ENCODE measurements at regions not wholly inside any gene's neighbourhood (a gene's known extent, or its start where the extent isn't known, plus 50 kb on each side); places are given as distances from the start of the nearest gene placed in this dataset.

DNA sequence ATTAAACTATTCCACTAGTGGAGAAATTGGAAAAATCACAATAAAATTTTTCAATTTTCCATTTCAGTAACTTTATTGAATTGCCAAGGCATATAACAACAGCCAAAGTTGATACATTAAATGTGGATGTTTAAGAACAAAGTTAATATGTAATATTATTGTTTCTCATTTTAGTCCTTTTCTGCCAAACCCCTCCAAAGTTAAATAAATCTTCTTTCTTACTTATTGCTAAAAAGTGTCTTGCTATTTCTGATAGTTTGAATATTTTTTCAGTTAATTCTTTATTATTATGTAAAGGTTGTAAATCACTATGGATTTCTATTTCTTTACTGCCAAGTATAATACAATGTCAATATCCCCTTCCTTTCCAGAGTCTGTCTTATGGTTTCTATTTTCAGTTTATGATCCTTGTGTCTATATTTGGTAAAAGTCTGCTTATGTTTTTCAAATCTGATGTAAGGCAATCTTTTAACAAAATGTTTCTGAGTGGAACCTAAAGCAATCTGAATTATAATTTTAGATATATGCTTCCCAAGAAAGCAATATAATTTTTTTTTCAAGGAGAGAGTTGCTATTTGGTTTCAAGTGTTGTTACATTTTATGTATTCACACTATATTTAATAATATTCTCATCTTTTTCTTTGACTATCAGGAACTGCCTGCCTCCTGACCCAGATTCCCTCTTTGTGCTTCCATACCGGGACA, 80.3 kb upstream of the RHOBTB1 start:
- no TSS peak for BruUV-seq (replicated peaks)
- intact Hi-C loops (cut with micrococcal nuclease; ENCODE audit: unreplicated experiment): no loop called here
- no peaks in the 10 kb centered on the region for H3K27me3 Mint-ChIP-seq (ENCODE audit: unreplicated experiment)
- peaks cover 2% of the 10 kb centered on the region for H3K9me3 Mint-ChIP-seq (ENCODE audit: low read depth, unreplicated experiment)
- H3K36me3 Mint-ChIP-seq (ENCODE audit: insufficient read depth, unreplicated experiment): no peaks in the 10 kb centered on the region
- no peak overlapping the region for H3K27ac Mint-ChIP-seq (ENCODE audit: unreplicated experiment)
- TF ChIP-seq, protein P1, sequence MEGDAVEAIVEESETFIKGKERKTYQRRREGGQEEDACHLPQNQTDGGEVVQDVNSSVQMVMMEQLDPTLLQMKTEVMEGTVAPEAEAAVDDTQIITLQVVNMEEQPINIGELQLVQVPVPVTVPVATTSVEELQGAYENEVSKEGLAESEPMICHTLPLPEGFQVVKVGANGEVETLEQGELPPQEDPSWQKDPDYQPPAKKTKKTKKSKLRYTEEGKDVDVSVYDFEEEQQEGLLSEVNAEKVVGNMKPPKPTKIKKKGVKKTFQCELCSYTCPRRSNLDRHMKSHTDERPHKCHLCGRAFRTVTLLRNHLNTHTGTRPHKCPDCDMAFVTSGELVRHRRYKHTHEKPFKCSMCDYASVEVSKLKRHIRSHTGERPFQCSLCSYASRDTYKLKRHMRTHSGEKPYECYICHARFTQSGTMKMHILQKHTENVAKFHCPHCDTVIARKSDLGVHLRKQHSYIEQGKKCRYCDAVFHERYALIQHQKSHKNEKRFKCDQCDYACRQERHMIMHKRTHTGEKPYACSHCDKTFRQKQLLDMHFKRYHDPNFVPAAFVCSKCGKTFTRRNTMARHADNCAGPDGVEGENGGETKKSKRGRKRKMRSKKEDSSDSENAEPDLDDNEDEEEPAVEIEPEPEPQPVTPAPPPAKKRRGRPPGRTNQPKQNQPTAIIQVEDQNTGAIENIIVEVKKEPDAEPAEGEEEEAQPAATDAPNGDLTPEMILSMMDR (IDR thresholded peaks at IDR 0.05; ENCODE audit: unreplicated experiment): no peak
- CTCF ChIA-PET: interaction anchor here (0.7 to 1.0 kb wide), 3 partner anchors 10 to 60 kb away, joined by 3 read pairs; no protein-coding TSS in a partner anchor
- DNase-seq: no peak
- H3K4me3 Mint-ChIP-seq (ENCODE audit: low read depth, unreplicated experiment): no peak overlapping the region
- H3K4me1 Mint-ChIP-seq (ENCODE audit: low read depth, unreplicated experiment): peaks cover 41% of the 10 kb centered on the region

- H3K4me3 Mint-ChIP-seq (ENCODE audit: low read depth, unreplicated experiment): no peak overlapping the region
- H3K4me1 Mint-ChIP-seq (ENCODE audit: low read depth, unreplicated experiment): peaks cover 28% of the 10 kb centered on the region
- H3K27ac Mint-ChIP-seq (ENCODE audit: unreplicated experiment): no peak overlapping the region
- H3K36me3 Mint-ChIP-seq (ENCODE audit: insufficient read depth, unreplicated experiment): no peaks in the 10 kb centered on the region
- CTCF ChIA-PET: no interaction called here
- BruUV-seq (replicated peaks): no TSS peak
- no peak for DNase-seq
- H3K9me3 Mint-ChIP-seq (ENCODE audit: low read depth, unreplicated experiment): peaks cover 2% of the 10 kb centered on the region
- TF ChIP-seq, protein P1 (IDR thresholded peaks at IDR 0.05; ENCODE audit: unreplicated experiment): no peak
- H3K27me3 Mint-ChIP-seq (ENCODE audit: unreplicated experiment): no peaks in the 10 kb centered on the region
- intact Hi-C loops (cut with micrococcal nuclease; ENCODE audit: unreplicated experiment): no loop called here
Observed at GRCh38 chr10:61023053-61023452, 79.1 kb upstream of the RHOBTB1 start.

DNA sequence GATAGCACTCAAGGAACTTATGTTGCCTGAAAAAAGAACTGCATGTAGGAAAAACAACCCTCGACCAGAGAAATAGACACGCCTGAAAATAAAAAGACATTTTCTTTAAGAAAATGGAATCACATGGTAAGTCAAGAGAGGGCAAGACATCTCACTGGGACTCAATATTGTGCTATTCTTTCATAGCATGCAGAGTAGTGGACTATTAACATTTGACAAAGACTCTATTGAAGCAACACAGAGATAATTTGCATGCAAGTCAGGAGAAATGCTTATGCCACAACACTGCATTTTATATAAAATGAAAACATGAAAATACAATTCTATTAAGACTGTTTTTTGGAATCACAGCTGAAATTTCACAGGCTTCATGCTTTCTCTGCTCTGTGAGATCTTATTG, 77.9 kb upstream of the RHOBTB1 start:
- H3K4me1 Mint-ChIP-seq (ENCODE audit: low read depth, unreplicated experiment): peaks cover 23% of the 10 kb centered on the region
- H3K27me3 Mint-ChIP-seq (ENCODE audit: unreplicated experiment): no peaks in the 10 kb centered on the region
- no peak for DNase-seq
- CTCF ChIA-PET: no interaction called here
- no peak overlapping the region for H3K27ac Mint-ChIP-seq (ENCODE audit: unreplicated experiment)
- H3K9me3 Mint-ChIP-seq (ENCODE audit: low read depth, unreplicated experiment): peaks cover 2% of the 10 kb centered on the region
- intact Hi-C loops (cut with micrococcal nuclease; ENCODE audit: unreplicated experiment): loop anchor here (1.0 kb wide), 1 partner anchor 93 kb away; no protein-coding TSS in a partner anchor
- no peak overlapping the region for H3K4me3 Mint-ChIP-seq (ENCODE audit: low read depth, unreplicated experiment)
- BruUV-seq (replicated peaks): no TSS peak
- H3K36me3 Mint-ChIP-seq (ENCODE audit: insufficient read depth, unreplicated experiment): no peaks in the 10 kb centered on the region
- TF ChIP-seq, protein P1 (IDR thresholded peaks at IDR 0.05; ENCODE audit: unreplicated experiment): no peak

DNA sequence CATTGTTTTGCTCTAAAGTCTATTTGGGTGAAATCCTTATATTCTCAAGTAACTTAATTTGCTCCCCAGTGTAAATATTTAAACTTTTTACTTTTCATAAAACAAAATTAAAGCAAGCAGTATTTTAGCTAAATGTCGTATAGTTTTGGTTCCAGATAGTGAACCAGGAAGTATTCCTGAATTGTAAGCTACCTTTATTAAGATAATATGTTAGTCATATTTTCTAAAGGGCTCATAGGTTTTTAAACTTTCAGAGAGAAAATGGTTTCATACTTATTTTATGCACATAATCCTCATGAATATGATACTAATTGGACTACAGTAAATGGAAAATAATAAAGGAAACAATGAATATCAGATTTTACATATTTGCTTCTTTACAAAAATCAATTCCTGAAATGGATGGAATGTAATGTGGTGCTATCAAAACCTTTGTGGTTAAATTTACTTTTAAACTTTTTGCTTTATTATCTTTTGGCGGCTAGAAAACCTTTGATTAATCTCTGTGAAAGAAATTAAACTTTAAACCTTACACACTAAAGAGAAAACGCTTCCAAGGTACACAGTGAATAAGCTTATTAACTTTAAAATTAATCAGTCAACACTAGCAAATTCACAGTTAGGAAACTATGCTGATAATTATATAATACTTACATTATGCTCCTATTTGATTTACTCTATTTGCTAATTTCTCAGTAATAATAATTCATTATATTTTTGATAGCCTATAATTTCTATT, 76.6 kb upstream of the RHOBTB1 start:
- CTCF ChIA-PET: no interaction called here
- Mint-ChIP-seq H3K27ac (ENCODE audit: unreplicated experiment) (no peak overlapping the region), H3K36me3 (ENCODE audit: insufficient read depth, unreplicated experiment) (no peaks in the 10 kb centered on the region), H3K4me3 (ENCODE audit: low read depth, unreplicated experiment) (no peak overlapping the region), H3K4me1 (ENCODE audit: low read depth, unreplicated experiment) (peaks cover 12% of the 10 kb centered on the region), H3K27me3 (ENCODE audit: unreplicated experiment) (no peaks in the 10 kb centered on the region), H3K9me3 (ENCODE audit: low read depth, unreplicated experiment) (peaks cover 2% of the 10 kb centered on the region)
- DNase-seq: no peak
- no TSS peak for BruUV-seq (replicated peaks)
- intact Hi-C loops (cut with micrococcal nuclease; ENCODE audit: unreplicated experiment): loop anchor here (1.0 kb wide), 1 partner anchor 91 kb away; no protein-coding TSS in a partner anchor
- TF ChIP-seq, protein P1 (IDR thresholded peaks at IDR 0.05; ENCODE audit: unreplicated experiment): no peak
